NCI-H226 (cell line): ENCODE measurements at regions not wholly inside any gene's neighbourhood (a gene's known extent, or its start where the extent isn't known, plus 50 kb on each side); places are given as distances from the start of the nearest gene placed in this dataset.
"Not testable (repeated sequence)": the region's sequence is repeated elsewhere in the genome, so short reads cannot be mapped to it uniquely, and the experiment has no call there.

Experiments used
- DNase-seq: peaks from one replicate; pipeline ENCODE4 v3.0.0-alpha.2; 2015

GRCh38 chr12:33514893-33515292 lies 75.3 kb upstream of the SYT10 start:
- no peak for DNase-seq

- no peak for DNase-seq
These were observed 79.9 kb upstream of the SYT10 start for GRCh38 chr12:33519566-33519965.

GRCh38 chr12:33520505-33521302 lies 81.1 kb upstream of the SYT10 start:
- DNase-seq, result not testable (repeated sequence)

- DNase-seq, result no peak
These were observed 89.4 kb upstream of the SYT10 start for GRCh38 chr12:33529031-33529430.

- DNase-seq, result no peak
These were observed 90.2 kb upstream of the SYT10 start for GRCh38 chr12:33529810-33530209.

GRCh38 chr12:33531261-33531660 lies 91.6 kb upstream of the SYT10 start:
- DNase-seq, result no peak

GRCh38 chr12:33533527-33533926 lies 93.9 kb upstream of the SYT10 start:
- no peak for DNase-seq

- no peak for DNase-seq
These were observed 96.8 kb upstream of the SYT10 start for GRCh38 chr12:33536431-33536830.

- no peak for DNase-seq
These were observed 106.4 kb upstream of the SYT10 start for GRCh38 chr12:33546004-33546403.

GRCh38 chr12:33547084-33547483 lies 107.5 kb upstream of the SYT10 start:
- no peak for DNase-seq

- DNase-seq, result not testable (repeated sequence)
These were observed 110.6 kb upstream of the SYT10 start for GRCh38 chr12:33550214-33550613.

- DNase-seq, result no peak
These were observed 111.4 kb upstream of the SYT10 start for GRCh38 chr12:33551006-33551405.

GRCh38 chr12:33555128-33555527 lies 115.5 kb upstream of the SYT10 start:
- no peak for DNase-seq

- no peak for DNase-seq
These were observed 121.1 kb upstream of the SYT10 start for GRCh38 chr12:33560653-33561208.

- no peak for DNase-seq
These were observed 122.8 kb upstream of the SYT10 start for GRCh38 chr12:33562401-33562800.

GRCh38 chr12:33566403-33566802 lies 126.8 kb upstream of the SYT10 start:
- no peak for DNase-seq

GRCh38 chr12:33575346-33575745 lies 135.7 kb upstream of the SYT10 start:
- DNase-seq, result no peak

- DNase-seq, result no peak
These were observed 142.0 kb upstream of the SYT10 start for GRCh38 chr12:33581613-33582122.

GRCh38 chr12:33586576-33586975 lies 147.0 kb upstream of the SYT10 start:
- no peak for DNase-seq

GRCh38 chr12:33587354-33587753 lies 147.7 kb upstream of the SYT10 start:
- peak; percentile 76 for DNase-seq

- DNase-seq, result peak; percentile 88
These were observed 148.4 kb upstream of the SYT10 start for GRCh38 chr12:33587784-33588712.

GRCh38 chr12:33588725-33589405 lies 149.2 kb upstream of the SYT10 start:
- DNase-seq, result no peak
